Liver (tissue), 7 donors: ENCODE measurements at regions not wholly inside any gene's neighbourhood (a gene's known extent, or its start where the extent isn't known, plus 50 kb on each side); places are given as distances from the start of the nearest gene placed in this dataset.

ENCODE experiments used
- DNase-seq: peaks from one replicate; pipeline ENCODE4 v3.0.0-alpha.2; 2017; ENCODE audit warnings: low spot score
- H3K27ac ChIP-seq, 2 donors: one replicate each; pipeline ENCODE4 v1.7.0; 2013; ENCODE audit warnings: inconsistent platforms in 2 of 2, low read length in 2 of 2, control low read depth in 1 of 2, low read depth in 1 of 2, mild to moderate bottlenecking in 1 of 2
- H3K27me3 ChIP-seq, 4 donors: one replicate each; pipeline versions ENCODE4 v1.6.1 to v1.7.0; 2013; ENCODE audit warnings: low read length in 3 of 4, inconsistent platforms in 1 of 4, mild to moderate bottlenecking in 1 of 4, moderate library complexity in 1 of 4; ENCODE audit not compliant: control insufficient read depth in 4 of 4, insufficient read depth in 4 of 4
- H3K36me3 ChIP-seq, 4 donors: one replicate each; pipeline versions ENCODE4 v1.6.1 to v1.7.0; 2013; ENCODE audit warnings: low read length in 3 of 4, mild to moderate bottlenecking in 3 of 4, low read depth in 1 of 4, moderate library complexity in 1 of 4; ENCODE audit not compliant: control insufficient read depth in 4 of 4, insufficient read depth in 3 of 4
- H3K4me1 ChIP-seq, 4 donors: one replicate each; pipeline versions ENCODE4 v1.6.1 to v1.7.0; 2013; ENCODE audit warnings: low read length in 3 of 4, mild to moderate bottlenecking in 3 of 4, moderate library complexity in 1 of 4; ENCODE audit not compliant: control insufficient read depth in 4 of 4, insufficient read depth in 4 of 4
- H3K4me3 ChIP-seq, 3 donors: one replicate each; pipeline versions ENCODE4 v1.6.1 to v1.7.0; 2013; ENCODE audit warnings: low read length in 3 of 3, control low read depth in 1 of 3, low read depth in 1 of 3, mild to moderate bottlenecking in 1 of 3
- H3K9ac ChIP-seq, 2 donors: one replicate each; pipeline ENCODE4 v1.7.0; 2013; ENCODE audit warnings: low read length in 2 of 2, mild to moderate bottlenecking in 2 of 2, moderate library complexity in 2 of 2, control low read depth in 1 of 2, low read depth in 1 of 2
- H3K9me3 ChIP-seq, 4 donors: one replicate each; pipeline versions ENCODE4 v1.6.1 to v1.7.0; 2013; ENCODE audit warnings: low read length in 3 of 4; ENCODE audit not compliant: control insufficient read depth in 4 of 4
- FOXA1 ChIP-seq: IDR thresholded peaks from 2 replicates; pipeline ENCODE4 v1.6.1; 2016; ENCODE audit warnings: antibody characterized with exemption
- FOXA2 ChIP-seq: IDR thresholded peaks from 2 replicates; pipeline ENCODE4 v1.6.1; 2016; ENCODE audit warnings: antibody characterized with exemption
- GABPA ChIP-seq, 2 donors: IDR thresholded peaks in 1 of 2; conservative IDR thresholded peaks in 1 of 2; 2 replicates each; pipeline ENCODE4 v1.6.1; 2016; ENCODE audit warnings: antibody characterized with exemption in 2 of 2, mild to moderate bottlenecking in 1 of 2, moderate library complexity in 1 of 2
- HNF4A ChIP-seq, 2 donors: conservative IDR thresholded peaks; 2 replicates each; pipeline ENCODE4 v1.6.1; 2016; ENCODE audit warnings: antibody characterized with exemption in 2 of 2, mild to moderate bottlenecking in 2 of 2
- JUND ChIP-seq, 2 donors: IDR thresholded peaks; 2 replicates each; pipeline ENCODE4 v1.6.1; 2016; ENCODE audit warnings: antibody characterized with exemption in 2 of 2
- RAD21 ChIP-seq, 2 donors: IDR thresholded peaks; 2 replicates each; pipeline ENCODE4 v1.6.1; 2016; ENCODE audit warnings: antibody characterized with exemption in 2 of 2, mild to moderate bottlenecking in 2 of 2
- TAF1 ChIP-seq: conservative IDR thresholded peaks from 2 replicates; pipeline ENCODE4 v1.6.1; 2016; ENCODE audit warnings: antibody characterized with exemption, mild to moderate bottlenecking
- YY1 ChIP-seq: IDR thresholded peaks from 2 replicates; pipeline ENCODE4 v1.6.1; 2016; ENCODE audit warnings: antibody characterized with exemption, mild to moderate bottlenecking
- WGBS: extraction: QIAGEN DNeasy Blood & Tissue Kit; methylation state at CpG from one replicate; pipeline ENCODE4 v1.1.7; 2013; 5-methylcytosine and 5-hydroxymethylcytosine counted together
- TF ChIP-seq, protein P1 (sequence below): IDR thresholded peaks from 2 replicates; pipeline ENCODE4 v1.6.1; 2016; ENCODE audit warnings: antibody characterized with exemption, mild to moderate bottlenecking
- TF ChIP-seq, protein P2 (sequence below): IDR thresholded peaks from 2 replicates; pipeline ENCODE4 v1.6.1; 2016; ENCODE audit warnings: antibody characterized with exemption
- TF ChIP-seq, protein P3 (sequence below): IDR thresholded peaks from 2 replicates; pipeline ENCODE4 v1.6.1; 2016; ENCODE audit warnings: antibody characterized with exemption
- donor health status: healthy.
- donor health status: healthy.
- donor health status: healthy.
- donor health status: healthy.

DNA sequence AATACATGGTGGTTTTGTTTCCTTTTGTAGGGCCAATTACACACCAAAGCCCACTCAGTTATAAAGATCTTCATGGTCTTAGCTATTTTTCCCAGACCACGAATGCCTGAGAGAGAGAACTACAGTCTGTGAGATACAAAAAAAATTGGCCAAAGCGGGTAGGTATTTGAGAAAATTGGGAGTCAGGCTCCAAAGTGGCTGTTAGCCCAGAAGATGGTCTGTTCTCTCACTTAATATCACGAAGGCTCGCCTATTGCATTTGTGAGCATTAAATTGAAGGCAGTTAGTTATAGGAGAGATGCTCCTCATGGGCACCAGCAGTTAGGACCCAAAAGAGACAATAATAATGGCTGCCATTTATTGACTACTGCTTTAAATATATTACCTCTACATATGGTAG lies 342.7 kb downstream of the PLPP3 start:
- no peak overlapping the region for H3K9ac ChIP-seq
- H3K9me3 ChIP-seq, result peaks cover 0 to 5% (median 2%) of the 10 kb centered on the region in 4 donors
- H3K27me3 ChIP-seq, result no peaks in the 10 kb centered on the region
- WGBS, result 94% methylated on average over 4 of the region's 4 CpGs
- TF ChIP-seq TAF1, result no peak
- H3K4me1 ChIP-seq, result no peaks in the 10 kb centered on the region
- no peaks in the 10 kb centered on the region for H3K36me3 ChIP-seq
- no peak for DNase-seq
- H3K4me3 ChIP-seq, result no peak overlapping the region
- H3K27ac ChIP-seq, result no peak overlapping the region

GRCh38 chr1:56235909-56236510 lies 343.4 kb downstream of the PLPP3 start:
- Histone ChIP-seq H3K4me1 (no peaks in the 10 kb centered on the region), H3K9ac (no peak overlapping the region), H3K4me3 (no peak overlapping the region), H3K27ac (no peak overlapping the region), H3K27me3 (no peaks in the 10 kb centered on the region), H3K36me3 (no peaks in the 10 kb centered on the region), H3K9me3 (peaks cover 0 to 2% (median 0%) of the 10 kb centered on the region in 4 donors)
- WGBS, result 80% methylated on average over 2 of the region's 2 CpGs
- no peak for DNase-seq
- TF ChIP-seq HNF4A (conservative IDR thresholded peaks at IDR 0.05), result no peak
- no peak for TF ChIP-seq YY1
- TF ChIP-seq, protein P1, sequence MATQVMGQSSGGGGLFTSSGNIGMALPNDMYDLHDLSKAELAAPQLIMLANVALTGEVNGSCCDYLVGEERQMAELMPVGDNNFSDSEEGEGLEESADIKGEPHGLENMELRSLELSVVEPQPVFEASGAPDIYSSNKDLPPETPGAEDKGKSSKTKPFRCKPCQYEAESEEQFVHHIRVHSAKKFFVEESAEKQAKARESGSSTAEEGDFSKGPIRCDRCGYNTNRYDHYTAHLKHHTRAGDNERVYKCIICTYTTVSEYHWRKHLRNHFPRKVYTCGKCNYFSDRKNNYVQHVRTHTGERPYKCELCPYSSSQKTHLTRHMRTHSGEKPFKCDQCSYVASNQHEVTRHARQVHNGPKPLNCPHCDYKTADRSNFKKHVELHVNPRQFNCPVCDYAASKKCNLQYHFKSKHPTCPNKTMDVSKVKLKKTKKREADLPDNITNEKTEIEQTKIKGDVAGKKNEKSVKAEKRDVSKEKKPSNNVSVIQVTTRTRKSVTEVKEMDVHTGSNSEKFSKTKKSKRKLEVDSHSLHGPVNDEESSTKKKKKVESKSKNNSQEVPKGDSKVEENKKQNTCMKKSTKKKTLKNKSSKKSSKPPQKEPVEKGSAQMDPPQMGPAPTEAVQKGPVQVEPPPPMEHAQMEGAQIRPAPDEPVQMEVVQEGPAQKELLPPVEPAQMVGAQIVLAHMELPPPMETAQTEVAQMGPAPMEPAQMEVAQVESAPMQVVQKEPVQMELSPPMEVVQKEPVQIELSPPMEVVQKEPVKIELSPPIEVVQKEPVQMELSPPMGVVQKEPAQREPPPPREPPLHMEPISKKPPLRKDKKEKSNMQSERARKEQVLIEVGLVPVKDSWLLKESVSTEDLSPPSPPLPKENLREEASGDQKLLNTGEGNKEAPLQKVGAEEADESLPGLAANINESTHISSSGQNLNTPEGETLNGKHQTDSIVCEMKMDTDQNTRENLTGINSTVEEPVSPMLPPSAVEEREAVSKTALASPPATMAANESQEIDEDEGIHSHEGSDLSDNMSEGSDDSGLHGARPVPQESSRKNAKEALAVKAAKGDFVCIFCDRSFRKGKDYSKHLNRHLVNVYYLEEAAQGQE, result no peak
- no peak for TF ChIP-seq FOXA1
- TF ChIP-seq, protein P2, sequence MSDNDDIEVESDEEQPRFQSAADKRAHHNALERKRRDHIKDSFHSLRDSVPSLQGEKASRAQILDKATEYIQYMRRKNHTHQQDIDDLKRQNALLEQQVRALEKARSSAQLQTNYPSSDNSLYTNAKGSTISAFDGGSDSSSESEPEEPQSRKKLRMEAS, result no peak
- TF ChIP-seq GABPA (IDR thresholded peaks at IDR 0.05 in 1 of 2, conservative IDR thresholded peaks at IDR 0.05 in 1 of 2), result no peak

DNA sequence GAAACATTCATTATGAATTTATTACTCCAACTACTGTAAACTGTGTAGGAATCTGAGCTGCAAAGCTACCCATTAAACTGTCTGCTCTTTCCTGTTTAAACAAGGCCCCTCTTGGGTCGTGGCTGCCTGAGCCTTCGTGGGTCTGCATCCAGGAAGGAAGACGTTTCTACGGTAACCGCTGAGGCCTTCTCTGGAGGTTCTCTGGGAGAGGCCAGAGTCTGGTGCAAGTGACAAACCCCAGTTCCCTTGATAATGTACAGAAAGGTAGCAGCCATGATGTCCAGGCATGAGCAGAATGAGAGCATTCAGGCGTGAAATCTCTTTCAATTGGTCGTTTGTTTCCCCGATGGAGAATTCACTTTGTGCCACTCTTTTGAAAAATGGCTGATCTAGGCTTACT lies 350.2 kb downstream of the PLPP3 start:
- no peaks in the 10 kb centered on the region for H3K9me3 ChIP-seq

More for the DNA sequence above, 350.2 kb downstream of the PLPP3 start:
- Histone ChIP-seq H3K4me1 (no peaks in the 10 kb centered on the region), H3K36me3 (no peaks in the 10 kb centered on the region), H3K9ac (no peak overlapping the region), H3K4me3 (no peak overlapping the region), H3K27ac (no peak overlapping the region), H3K27me3 (no peaks in the 10 kb centered on the region)
- WGBS, result 74% methylated on average over 8 of the region's 8 CpGs
- TF ChIP-seq HNF4A (conservative IDR thresholded peaks at IDR 0.05) (no peak), JUND (IDR thresholded peaks at IDR 0.05) (no peak), FOXA2 (no peak), GABPA (IDR thresholded peaks at IDR 0.05 in 1 of 2, conservative IDR thresholded peaks at IDR 0.05 in 1 of 2) (no peak), RAD21 (IDR thresholded peaks at IDR 0.05) (no peak)
- TF ChIP-seq, protein P2, result no peak
- TF ChIP-seq, protein P3, sequence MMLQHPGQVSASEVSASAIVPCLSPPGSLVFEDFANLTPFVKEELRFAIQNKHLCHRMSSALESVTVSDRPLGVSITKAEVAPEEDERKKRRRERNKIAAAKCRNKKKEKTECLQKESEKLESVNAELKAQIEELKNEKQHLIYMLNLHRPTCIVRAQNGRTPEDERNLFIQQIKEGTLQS, result no peak
- DNase-seq, result no peak
